ENCODE measurements at regions not wholly inside any gene's neighbourhood (a gene's known extent, or its start where the extent isn't known, plus 50 kb on each side); places are given as distances from the start of the nearest gene placed in this dataset.

- Histone ChIP-seq H2BK5ac (ENCODE audit: low read depth, low read length) (no peak overlapping the region), H3K27ac (ENCODE audit: low read depth, low read length) (no peak overlapping the region), H3K4me3 (ENCODE audit: extremely low read depth in 1 of 4, insufficient read depth in 2 of 4, low read depth in 3 of 4, low read length in 4 of 4) (peak overlapping the region; percentile 14 to 60 (median 40); a peak in 7 of 8 replicates), H3K4ac (replicated peaks; ENCODE audit: insufficient read length, low read depth, low read length) (no peak overlapping the region), H3K4me1 (replicated peaks in 1 of 4; ENCODE audit: control insufficient read depth in 3 of 4, insufficient read depth in 4 of 4, low read length in 3 of 4) (peaks cover 12 to 32% (median 25%) of the 10 kb centered on the region in 4 experiments; a peak in 6 of 7 replicates), H3K9ac (replicated peaks in 1 of 4; ENCODE audit: extremely low read depth in 1 of 4, low read depth in 3 of 4, low read length in 3 of 4) (no peak overlapping the region), H2BK12ac (ENCODE audit: low read depth, low read length) (no peak overlapping the region), H3K18ac (ENCODE audit: extremely low read depth, low read length) (peak overlapping the region; percentile 20; the same call in 1 of the 2 replicates), H2BK120ac (replicated peaks; ENCODE audit: low read depth, low read length) (no peak overlapping the region), H4K8ac (ENCODE audit: extremely low read depth, insufficient read depth, low read length) (no peak overlapping the region), H4K20me1 (replicated peaks in 1 of 2; ENCODE audit: control insufficient read depth in 1 of 2, insufficient read depth in 2 of 2, low read length in 2 of 2) (peaks cover 0 to 16% of the 10 kb centered on the region in 2 experiments), H2AK5ac (ENCODE audit: low read depth, low read length) (no peak overlapping the region), H3K56ac (replicated peaks; ENCODE audit: insufficient read length, low read depth, low read length) (no peak overlapping the region), H3K79me1 (ENCODE audit: low read depth, low read length) (no peaks in the 10 kb centered on the region), H3K79me2 (ENCODE audit: control insufficient read depth in 1 of 2, insufficient read depth in 2 of 2, low read length in 2 of 2) (no peaks in the 10 kb centered on the region), H4K5ac (ENCODE audit: insufficient read length, low read depth, low read length) (no peak overlapping the region), H3K27me3 (replicated peaks in 1 of 4; ENCODE audit: control insufficient read depth in 3 of 4, extremely low read depth in 1 of 4, insufficient read depth in 3 of 4, low read length in 3 of 4) (peaks cover 51 to 90% (median 78%) of the 10 kb centered on the region in 4 experiments), H3K23ac (ENCODE audit: insufficient read length) (no peak overlapping the region), H2BK15ac (ENCODE audit: low read length) (no peak overlapping the region), H2AFZ (ENCODE audit: low read length) (peak overlapping the region; percentile 45; the same call in 1 of the 2 replicates), H3K9me3 (ENCODE audit: insufficient read depth in 2 of 2, low read depth in 1 of 2, low read length in 1 of 2) (no peaks in the 10 kb centered on the region), H2BK20ac (ENCODE audit: low read length) (no peak overlapping the region), H3K14ac (ENCODE audit: insufficient read length) (no peak overlapping the region), H3K36me3 (ENCODE audit: control insufficient read depth in 2 of 4, insufficient read depth in 4 of 4, low read length in 3 of 4) (peaks cover 0 to 3% (median 0%) of the 10 kb centered on the region in 4 experiments; a peak in 1 of 8 replicates), H4K91ac (replicated peaks; ENCODE audit: insufficient read length, low read length) (no peak overlapping the region), H3K4me2 (ENCODE audit: insufficient read depth in 1 of 2, low read depth in 2 of 2, low read length in 2 of 2) (peak overlapping the region; percentile 61 to 83), H3K23me2 (ENCODE audit: low read depth, low read length) (peaks cover 7% of the 10 kb centered on the region; the same call in 1 of the 2 replicates)
- no peak for FAIRE-seq
- ChIA-PET CTCF (ENCODE audit: partially characterized antibody) (interaction anchor here (0.7 to 4.2 kb wide), 12 partner anchors 9 to 330 kb away, joined by 3 to 33 read pairs (median 4); no protein-coding TSS in a partner anchor), POLR2A (ENCODE audit: partially characterized antibody) (interaction anchor here (0.6 to 1.2 kb wide), 4 partner anchors 13 to 187 kb away, joined by 3 to 4 read pairs (median 4); partner anchors contain the start of gene ZNF644)
- 2% methylated on average over 40 of the region's 40 CpGs; no CpG with 5 or more reads in 1 of the 2 experiments for WGBS, 2 experiments (ENCODE audit: extremely low coverage in 1 of 2, insufficient coverage in 1 of 2, insufficient read length in 1 of 2, insufficient replicate concordance in 2 of 2, low coverage in 1 of 2, low lambda C conversion rate in 2 of 2, missing lambda C conversion rate in 1 of 2)
- DNase-seq (ENCODE audit: low read depth in 1 of 2, low spot score in 2 of 2): peak in 1 of 2 experiments; percentile 71
- TF ChIP-seq RAD21 (IDR thresholded peaks at IDR 0.05 in 1 of 2, conservative IDR thresholded peaks at IDR 0.05 in 1 of 2; ENCODE audit: low read depth in 2 of 2, low read length in 2 of 2): no peak
- peak; percentile 27; the same call in 1 of the 2 replicates for TF ChIP-seq E2F6 (IDR thresholded peaks at IDR 0.05)
- peak; percentile 78 for TF ChIP-seq SUZ12 (IDR thresholded peaks at IDR 0.05; ENCODE audit: low read length)
- TF ChIP-seq POLR2A (IDR thresholded peaks at IDR 0.05; ENCODE audit: control extremely low read depth in 1 of 2, low read depth in 2 of 2, low read length in 2 of 2): no peak
- peak; percentile 91 for TF ChIP-seq EZH2 (IDR thresholded peaks at IDR 0.05; ENCODE audit: low read depth, low read length, severe bottlenecking)
- no peak for TF ChIP-seq JUND (IDR thresholded peaks at IDR 0.05; ENCODE audit: low read length)
- peak; percentile 55; the same call in 1 of the 2 replicates for TF ChIP-seq CBX8 (IDR thresholded peaks at IDR 0.05; ENCODE audit: borderline replicate concordance, low read depth, low read length)
- peak; percentile 81 for TF ChIP-seq RNF2 (IDR thresholded peaks at IDR 0.05; ENCODE audit: borderline replicate concordance, low read depth, low read length, missing control alignments, poor library complexity, severe bottlenecking)
Measured at GRCh38 chr1:90834886-90835660, 118.0 kb upstream of the BARHL2 start.

Data from H1 (cell line).